BJ (cell line): ENCODE measurements at regions not wholly inside any gene's neighbourhood (a gene's known extent, or its start where the extent isn't known, plus 50 kb on each side); places are given as distances from the start of the nearest gene placed in this dataset.

Source experiments
- CTCF ChIA-PET: fragments of 350-600 bp; formaldehyde crosslinking; extraction: SDS; loops from one replicate; lab custom pipeline; 2021; ENCODE audit warnings: antibody characterized with exemption, inconsistent platforms; lab: Yijun Ruan, JAX
- POLR2A ChIA-PET: fragments of 300-600 bp; sonication (Branson Sonifier 250); formaldehyde crosslinking; extraction: SDS; loops from one replicate; lab custom pipeline; 2021; ENCODE audit warnings: antibody characterized with exemption; lab: Charles Lee
- DNase-seq: peaks from one replicate; pipeline ENCODE4 v3.0.0-alpha.2; 2011; ENCODE audit warnings: low read depth
- H3K27me3 ChIP-seq: 2 replicates; pipeline ENCODE4 v1.6.0; 2011; ENCODE audit warnings: low read length; ENCODE audit not compliant: control insufficient read depth, insufficient read depth
- H3K36me3 ChIP-seq: 2 replicates; pipeline ENCODE4 v1.5.1; 2011; ENCODE audit warnings: low read length; ENCODE audit not compliant: control insufficient read depth, insufficient read depth
- H3K4me3 ChIP-seq: 2 replicates; pipeline ENCODE4 v1.5.1; 2011; ENCODE audit warnings: low read depth, mild to moderate bottlenecking, control low read depth, low read length
- TF ChIP-seq, protein P1 (sequence below): IDR thresholded peaks from 2 replicates; pipeline ENCODE4 v1.5.1; 2011; ENCODE audit warnings: low read depth, mild to moderate bottlenecking, control low read depth, inconsistent platforms, low read length, moderate library complexity; ENCODE audit not compliant: insufficient read depth

DNA sequence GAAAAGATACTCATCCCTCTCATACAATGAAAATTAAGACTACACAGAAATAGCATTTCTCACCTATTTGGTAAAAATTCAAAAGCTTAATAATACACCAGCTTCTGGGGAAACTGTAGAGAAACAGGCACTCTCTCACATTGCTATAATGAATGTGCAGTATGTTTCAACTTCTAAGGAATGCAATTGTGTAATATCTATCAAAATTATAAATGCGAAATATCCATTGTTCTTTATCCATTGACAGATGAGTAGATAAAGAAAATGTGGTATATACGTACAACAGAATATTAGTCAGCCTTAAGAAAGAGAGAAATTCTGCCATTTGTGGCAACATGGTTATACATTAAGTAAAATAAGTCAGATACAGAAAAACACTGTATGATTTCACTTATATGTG lies 101.4 kb upstream of the OR9G4 start:
- Histone ChIP-seq H3K4me3 (no peak overlapping the region), H3K27me3 (no peaks in the 10 kb centered on the region), H3K36me3 (no peaks in the 10 kb centered on the region)
- TF ChIP-seq, protein P1, sequence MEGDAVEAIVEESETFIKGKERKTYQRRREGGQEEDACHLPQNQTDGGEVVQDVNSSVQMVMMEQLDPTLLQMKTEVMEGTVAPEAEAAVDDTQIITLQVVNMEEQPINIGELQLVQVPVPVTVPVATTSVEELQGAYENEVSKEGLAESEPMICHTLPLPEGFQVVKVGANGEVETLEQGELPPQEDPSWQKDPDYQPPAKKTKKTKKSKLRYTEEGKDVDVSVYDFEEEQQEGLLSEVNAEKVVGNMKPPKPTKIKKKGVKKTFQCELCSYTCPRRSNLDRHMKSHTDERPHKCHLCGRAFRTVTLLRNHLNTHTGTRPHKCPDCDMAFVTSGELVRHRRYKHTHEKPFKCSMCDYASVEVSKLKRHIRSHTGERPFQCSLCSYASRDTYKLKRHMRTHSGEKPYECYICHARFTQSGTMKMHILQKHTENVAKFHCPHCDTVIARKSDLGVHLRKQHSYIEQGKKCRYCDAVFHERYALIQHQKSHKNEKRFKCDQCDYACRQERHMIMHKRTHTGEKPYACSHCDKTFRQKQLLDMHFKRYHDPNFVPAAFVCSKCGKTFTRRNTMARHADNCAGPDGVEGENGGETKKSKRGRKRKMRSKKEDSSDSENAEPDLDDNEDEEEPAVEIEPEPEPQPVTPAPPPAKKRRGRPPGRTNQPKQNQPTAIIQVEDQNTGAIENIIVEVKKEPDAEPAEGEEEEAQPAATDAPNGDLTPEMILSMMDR = no peak
- no peak for DNase-seq
- ChIA-PET CTCF (interaction anchor here (1.1 to 4.7 kb wide), 2 partner anchors 9 to 399 kb away, joined by 3 to 32 read pairs; no protein-coding TSS in a partner anchor), POLR2A (no interaction called here)

- Histone ChIP-seq H3K4me3 (no peak overlapping the region), H3K36me3 (no peaks in the 10 kb centered on the region), H3K27me3 (no peaks in the 10 kb centered on the region)
- ChIA-PET CTCF (interaction anchor here (4.7 kb wide), 1 partner anchor 399 kb away, joined by 32 read pairs; no protein-coding TSS in a partner anchor), POLR2A (no interaction called here)
- TF ChIP-seq, protein P1 = no peak
- no peak for DNase-seq
Observed at GRCh38 chr11:56849250-56849649, 100.8 kb upstream of the OR9G4 start.

- POLR2A ChIA-PET = no interaction called here
- CTCF ChIA-PET = interaction anchor here (1.1 to 4.7 kb wide), 2 partner anchors 15 to 400 kb away, joined by 3 to 32 read pairs; no protein-coding TSS in a partner anchor
- DNase-seq = no peak
Observed at GRCh38 chr11:56848141-56848809, 99.8 kb upstream of the OR9G4 start.

GRCh38 chr11:56846631-56847576 lies 98.4 kb upstream of the OR9G4 start:
- ChIA-PET POLR2A (no interaction called here), CTCF (interaction anchor here (1.1 to 4.7 kb wide), 2 partner anchors 16 to 402 kb away, joined by 3 to 32 read pairs; no protein-coding TSS in a partner anchor)
- Histone ChIP-seq H3K4me3 (no peak overlapping the region), H3K27me3 (no peaks in the 10 kb centered on the region), H3K36me3 (no peaks in the 10 kb centered on the region)
- DNase-seq = no peak
- TF ChIP-seq, protein P1 = no peak

More at GRCh38 chr11:56848141-56848809, 99.8 kb upstream of the OR9G4 start:
- H3K4me3 ChIP-seq = no peak overlapping the region
- H3K27me3 ChIP-seq = no peaks in the 10 kb centered on the region
- TF ChIP-seq, protein P1 = no peak
- H3K36me3 ChIP-seq = no peaks in the 10 kb centered on the region
